Ovary (tissue), 7 donors: ENCODE measurements at regions not wholly inside any gene's neighbourhood (a gene's known extent, or its start where the extent isn't known, plus 50 kb on each side); places are given as distances from the start of the nearest gene placed in this dataset.

Experiments used
- DNase-seq, 5 donors: peaks; one replicate each; pipeline ENCODE4 v3.0.0-alpha.2; 2019 to 2020
- H3K27ac ChIP-seq, 2 donors: fragments of 200-600 bp; one replicate each; pipeline versions ENCODE4 v1.5.1 to v1.8.0; 2019 to 2022
- H3K27me3 ChIP-seq: fragments of 200-600 bp; one replicate; pipeline ENCODE4 v1.8.0; 2022
- H3K36me3 ChIP-seq: fragments of 200-600 bp; sonication (generic); one replicate; pipeline ENCODE4 v1.5.1; 2019
- H3K4me1 ChIP-seq: one replicate; pipeline ENCODE4 v1.8.1; 2013; ENCODE audit warnings: mild to moderate bottlenecking, moderate library complexity; ENCODE audit not compliant: insufficient read depth
- H3K4me3 ChIP-seq: fragments of 200-600 bp; sonication (generic); one replicate; pipeline ENCODE4 v1.5.1; 2017
- H3K9me3 ChIP-seq, 2 donors: fragments of 200-600 bp in 1 of 2; sonication (generic) in 1 of 2; one replicate each; pipeline versions ENCODE4 v1.5.1 to v1.8.1; 2013 to 2019; ENCODE audit warnings: mild to moderate bottlenecking in 1 of 2, moderate library complexity in 1 of 2
- CTCF ChIP-seq, 3 donors: fragments of 450-650 bp in 2 of 3; fragments of 200-600 bp in 1 of 3; IDR thresholded peaks; one replicate each; pipeline versions ENCODE4 v1.5.1 to v1.8.0; 2016 to 2022; ENCODE audit warnings: antibody characterized with exemption in 3 of 3, mild to moderate bottlenecking in 1 of 3
- EP300 ChIP-seq: sonication (generic); formaldehyde crosslinking; IDR thresholded peaks from one replicate; pipeline ENCODE4 v1.6.1; 2017; ENCODE audit warnings: antibody characterized with exemption
- POLR2A ChIP-seq: fragments of 450-650 bp; IDR thresholded peaks from one replicate; pipeline ENCODE4 v1.6.1; 2017; ENCODE audit warnings: antibody characterized with exemption, mild to moderate bottlenecking, moderate library complexity
- WGBS, 3 donors: extraction: QIAGEN DNeasy Blood & Tissue Kit in 1 of 3; methylation state at CpG; one replicate each; pipeline versions ENCODE4 v1.1.5 to v1.1.7; 2013 to 2017; 5-methylcytosine and 5-hydroxymethylcytosine counted together
- intact Hi-C, 4 donors: fragments of 100-400 bp; cut with DNase I; formaldehyde crosslinking; loops; one replicate each; pipeline versions ENCODE4 v1.11.0 to v1.15.1; 2022 to 2023
- donor health status: DM: no; HTN: no; CAD: no; lungs with moderate emphysema.
- donor health status: DM: no; HTN: no; CAD: no.
- donor health status: Bipolar disorder and iron deficiency.
- donor health status: DM: no; HTN: no; CAD: no.
- donor health status: DM: yes; HTN: yes; CAD: no.

DNA sequence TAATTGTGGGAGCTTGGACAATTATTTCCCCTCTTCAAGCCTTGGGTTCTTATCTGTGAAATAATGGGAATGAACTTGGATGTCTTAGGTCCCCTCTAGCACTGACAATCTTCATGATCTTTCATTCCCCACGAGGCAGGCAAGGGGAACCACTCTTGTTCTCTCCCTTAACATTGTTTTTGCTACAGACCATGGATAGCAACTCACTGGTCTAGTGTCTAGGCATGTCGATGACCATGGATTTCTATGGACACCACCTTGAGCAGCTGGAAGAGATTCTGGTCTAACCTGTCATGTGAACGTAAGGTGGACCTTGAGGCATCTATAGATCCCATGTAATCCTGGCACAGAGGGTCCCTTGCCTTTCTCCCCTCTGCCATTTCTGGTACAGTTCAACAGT lies 104.1 kb upstream of the DHX15 start:
- Histone ChIP-seq H3K27me3 (no peaks in the 10 kb centered on the region), H3K9me3 (no peaks in the 10 kb centered on the region), H3K4me3 (no peak overlapping the region), H3K27ac (no peak overlapping the region), H3K36me3 (no peaks in the 10 kb centered on the region), H3K4me1 (no peaks in the 10 kb centered on the region)
- TF ChIP-seq POLR2A: no peak
- TF ChIP-seq EP300: no peak
- no peak for TF ChIP-seq CTCF (IDR thresholded peaks at IDR 0.05)
- intact Hi-C loops: loop anchor here in 1 of 4 donors (10.0 kb wide), 1 partner anchor 286 kb away; no protein-coding TSS in a partner anchor
- no peak for DNase-seq
- 77 to 94% (median 79%) methylated on average over 3 of the region's 3 CpGs for WGBS, 3 donors

- Histone ChIP-seq H3K4me3 (no peak overlapping the region), H3K27ac (no peak overlapping the region), H3K4me1 (no peaks in the 10 kb centered on the region), H3K36me3 (no peaks in the 10 kb centered on the region), H3K9me3 (no peaks in the 10 kb centered on the region), H3K27me3 (no peaks in the 10 kb centered on the region)
- 16 to 39% (median 19%) methylated on average over 1 of the region's 1 CpG for WGBS, 3 donors
- intact Hi-C loops: loop anchor here in 1 of 4 donors (10.0 kb wide), 1 partner anchor 286 kb away; no protein-coding TSS in a partner anchor
- DNase-seq: no peak
- no peak for TF ChIP-seq CTCF (IDR thresholded peaks at IDR 0.05)
- TF ChIP-seq POLR2A: no peak
- no peak for TF ChIP-seq EP300
These were observed 104.9 kb upstream of the DHX15 start for GRCh38 chr4:24689212-24689611.

- no peaks in the 10 kb centered on the region for H3K36me3 ChIP-seq
- TF ChIP-seq POLR2A: no peak
- TF ChIP-seq EP300: no peak
- TF ChIP-seq CTCF (IDR thresholded peaks at IDR 0.05): no peak
- H3K4me3 ChIP-seq: no peak overlapping the region
- H3K27me3 ChIP-seq: no peaks in the 10 kb centered on the region
- H3K9me3 ChIP-seq: no peaks in the 10 kb centered on the region
- no peak overlapping the region for H3K27ac ChIP-seq
- H3K4me1 ChIP-seq: no peaks in the 10 kb centered on the region
- DNase-seq: no peak
- intact Hi-C loops: no loop called here
- 73 to 84% (median 84%) methylated on average over 2 of the region's 2 CpGs for WGBS, 3 donors
These were observed 104.9 kb upstream of the SOD3 start for GRCh38 chr4:24690436-24690835.

DNA sequence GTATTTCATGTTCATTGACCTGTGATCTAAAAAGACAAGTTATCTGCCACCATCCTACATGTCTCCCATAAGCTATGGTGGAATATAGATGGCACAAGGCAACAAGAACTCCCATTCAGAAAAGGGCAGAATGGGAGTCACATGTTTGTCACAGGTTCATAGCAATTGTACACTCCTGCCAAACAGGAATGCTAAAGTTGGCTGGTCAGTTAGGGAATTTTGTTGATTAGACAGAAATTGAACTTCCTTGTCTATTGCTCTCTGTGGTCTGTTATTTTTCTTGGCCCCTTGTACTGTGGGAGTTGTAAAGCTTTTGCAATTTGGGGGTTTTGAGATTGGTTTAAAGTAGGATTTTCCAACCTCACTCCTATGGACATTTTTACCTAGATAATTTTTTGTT lies 101.7 kb upstream of the SOD3 start:
- Histone ChIP-seq H3K4me3 (no peak overlapping the region), H3K27ac (no peak overlapping the region), H3K9me3 (no peaks in the 10 kb centered on the region), H3K36me3 (no peaks in the 10 kb centered on the region), H3K27me3 (no peaks in the 10 kb centered on the region), H3K4me1 (no peaks in the 10 kb centered on the region)
- DNase-seq: no peak
- TF ChIP-seq EP300 (no peak), CTCF (IDR thresholded peaks at IDR 0.05) (no peak), POLR2A (no peak)
- intact Hi-C loops: no loop called here

GRCh38 chr4:24700118-24700517 lies 95.3 kb upstream of the SOD3 start:
- intact Hi-C loops: no loop called here

More at GRCh38 chr4:24700118-24700517, 95.3 kb upstream of the SOD3 start:
- H3K36me3 ChIP-seq: no peaks in the 10 kb centered on the region
- 77 to 92% (median 88%) methylated on average over 1 of the region's 1 CpG for WGBS, 3 donors
- no peaks in the 10 kb centered on the region for H3K27me3 ChIP-seq
- no peaks in the 10 kb centered on the region for H3K4me1 ChIP-seq
- H3K27ac ChIP-seq: no peak overlapping the region
- no peaks in the 10 kb centered on the region for H3K9me3 ChIP-seq
- TF ChIP-seq CTCF (IDR thresholded peaks at IDR 0.05) (no peak), POLR2A (no peak), EP300 (no peak)
- H3K4me3 ChIP-seq: no peak overlapping the region
- DNase-seq: no peak
